M059J (cell line): ENCODE measurements at regions not wholly inside any gene's neighbourhood (a gene's known extent, or its start where the extent isn't known, plus 50 kb on each side); places are given as distances from the start of the nearest gene placed in this dataset.
"Not testable (repeated sequence)": the region's sequence is repeated elsewhere in the genome, so short reads cannot be mapped to it uniquely, and the experiment has no call there.

Source experiments
- DNase-seq: peaks from one replicate; pipeline ENCODE4 v3.0.0-alpha.2; 2012; ENCODE audit warnings: low read depth

DNA sequence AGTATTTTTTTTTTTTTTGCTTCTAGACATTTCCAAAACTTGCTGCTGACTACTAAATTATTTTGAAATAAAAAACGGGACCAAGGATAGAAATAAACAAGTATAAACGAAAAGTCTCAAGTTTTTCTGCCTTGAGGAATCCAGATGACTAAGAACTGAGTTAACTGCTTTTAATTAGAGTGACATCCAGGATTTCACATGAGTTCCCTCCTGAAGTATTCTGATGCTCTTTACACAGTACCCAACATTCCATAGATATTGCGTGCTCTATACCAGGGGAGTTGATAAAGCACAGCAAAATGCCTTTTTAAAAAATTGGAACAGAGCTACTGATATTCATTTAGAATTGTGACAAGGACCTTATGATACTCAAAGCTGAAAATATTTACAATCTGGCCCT, 618.0 kb downstream of the CCDC85A start:
- peak; percentile 72 for DNase-seq

DNA sequence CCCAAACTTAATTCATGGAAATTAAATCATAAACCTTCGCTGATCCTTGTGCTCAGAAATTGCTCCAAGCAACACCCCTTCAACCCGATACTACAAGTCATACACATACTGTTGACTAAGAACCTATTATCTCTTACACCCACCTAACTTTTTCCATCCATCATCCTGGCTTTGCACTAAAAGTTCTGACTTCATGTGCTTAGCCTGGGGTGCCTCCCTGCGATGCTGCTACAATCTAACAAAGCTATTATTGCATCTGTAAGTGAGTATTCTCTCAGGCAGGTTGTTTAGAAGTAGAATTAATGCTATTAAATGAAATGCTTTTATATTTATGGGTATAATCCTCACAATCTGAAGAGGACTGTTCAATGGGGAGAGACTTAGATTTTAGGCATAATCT, 619.8 kb downstream of the CCDC85A start:
- DNase-seq: no peak

DNA sequence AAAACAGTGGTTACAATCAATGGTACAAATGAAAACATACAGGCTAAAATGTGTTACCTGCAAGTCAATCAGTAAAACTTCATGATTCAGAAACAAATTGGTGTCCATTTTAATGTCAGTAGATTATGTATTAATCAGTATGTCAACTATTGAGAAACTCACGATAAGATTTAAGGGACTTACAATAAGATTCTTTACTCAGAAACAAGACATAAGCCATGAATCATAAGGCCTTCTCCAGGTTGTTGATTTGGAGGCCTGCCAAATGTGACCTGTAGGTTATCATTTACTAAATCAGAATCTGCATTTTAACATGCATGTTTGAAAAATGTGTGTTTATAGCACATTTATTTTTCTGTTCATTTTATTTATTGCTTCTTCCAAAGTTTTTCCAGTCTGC, 623.1 kb downstream of the CCDC85A start:
- DNase-seq: peak; percentile 48

- no peak for DNase-seq
These were observed 624.1 kb downstream of the CCDC85A start for GRCh38 chr2:56807861-56808260.

- peak; percentile 22 for DNase-seq
These were observed 627.6 kb downstream of the CCDC85A start for GRCh38 chr2:56811401-56811800.

GRCh38 chr2:56812432-56812831, 628.6 kb downstream of the CCDC85A start:
- DNase-seq: no peak

DNA sequence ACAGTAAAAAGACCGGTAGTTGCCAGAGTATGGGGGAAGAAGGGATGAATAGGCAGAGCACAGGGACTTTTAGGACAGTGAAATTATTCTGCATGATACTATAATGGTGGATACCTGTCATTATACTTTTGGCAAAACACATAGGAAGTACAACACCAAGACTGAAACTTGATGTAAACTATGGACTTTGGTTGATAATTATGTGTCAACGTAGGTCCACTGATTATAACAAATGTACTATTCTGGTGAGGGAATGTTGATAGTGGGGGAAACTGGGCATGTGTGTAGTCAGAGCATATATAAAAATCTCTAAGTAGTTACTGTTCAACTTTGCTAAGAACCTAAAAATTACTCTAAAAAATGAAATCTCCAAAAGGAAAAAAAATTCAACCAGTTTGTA, 629.7 kb downstream of the CCDC85A start:
- no peak for DNase-seq

DNA sequence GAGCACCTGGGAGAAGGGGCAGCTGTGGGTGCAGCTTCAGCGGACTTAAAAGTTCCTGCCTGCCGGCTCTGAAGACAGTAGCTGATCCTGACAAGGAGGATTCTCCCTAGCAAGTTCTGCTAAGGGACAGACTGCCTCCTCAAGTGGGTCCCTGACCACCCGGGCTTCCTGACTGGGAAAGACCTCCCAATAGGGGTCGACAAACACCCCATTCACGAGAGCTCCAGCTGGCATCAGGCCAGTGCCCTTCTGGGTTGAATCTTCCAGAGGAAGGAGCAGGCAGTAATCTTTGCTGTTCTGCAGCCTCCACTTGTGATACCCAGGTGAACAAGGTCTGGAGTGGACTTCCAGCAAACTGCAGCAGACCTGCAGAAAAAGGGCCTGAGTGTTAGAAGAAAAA, 632.9 kb downstream of the CCDC85A start:
- no peak for DNase-seq

DNA sequence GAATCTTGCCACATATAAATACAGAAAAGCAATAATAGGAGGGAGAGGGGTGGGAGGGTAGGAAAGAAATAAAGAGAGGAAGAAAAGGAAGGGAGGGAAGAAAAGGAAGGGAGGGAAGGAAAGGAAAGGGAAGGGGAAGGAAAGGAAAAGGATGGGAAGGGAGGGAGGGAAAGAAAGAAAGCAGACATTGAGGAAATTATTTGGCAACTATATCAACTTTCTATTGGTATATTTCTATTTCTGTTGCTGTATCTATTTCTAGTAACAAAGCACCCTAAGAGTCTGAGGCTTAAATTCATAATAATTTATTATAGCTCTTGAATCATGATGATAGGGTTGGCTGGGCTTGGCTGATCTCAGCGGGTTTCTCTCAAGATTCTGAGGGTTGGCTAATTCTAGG, 648.0 kb downstream of the CCDC85A start:
- DNase-seq: no peak

- no peak for DNase-seq
These were observed 650.9 kb downstream of the CCDC85A start for GRCh38 chr2:56834686-56835085.

DNA sequence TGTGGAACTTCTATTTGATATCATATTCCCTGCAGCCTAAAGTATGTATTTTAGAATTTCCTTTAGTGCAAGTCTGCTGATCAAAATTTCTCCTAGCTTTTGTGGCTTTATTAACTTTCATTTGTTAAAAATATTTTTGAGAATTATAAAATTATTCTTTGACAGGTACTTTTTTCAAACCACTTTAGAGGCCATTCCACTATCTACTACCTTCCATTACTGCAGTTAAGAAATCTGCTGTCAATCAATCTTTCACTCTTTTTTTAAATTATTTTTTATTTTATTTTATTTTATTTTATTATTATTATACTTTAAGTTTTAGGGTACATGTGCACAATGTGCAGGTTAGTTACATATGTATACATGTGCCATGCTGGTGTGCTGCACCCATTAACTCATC, 656.2 kb downstream of the CCDC85A start:
- DNase-seq: not testable (repeated sequence)

DNA sequence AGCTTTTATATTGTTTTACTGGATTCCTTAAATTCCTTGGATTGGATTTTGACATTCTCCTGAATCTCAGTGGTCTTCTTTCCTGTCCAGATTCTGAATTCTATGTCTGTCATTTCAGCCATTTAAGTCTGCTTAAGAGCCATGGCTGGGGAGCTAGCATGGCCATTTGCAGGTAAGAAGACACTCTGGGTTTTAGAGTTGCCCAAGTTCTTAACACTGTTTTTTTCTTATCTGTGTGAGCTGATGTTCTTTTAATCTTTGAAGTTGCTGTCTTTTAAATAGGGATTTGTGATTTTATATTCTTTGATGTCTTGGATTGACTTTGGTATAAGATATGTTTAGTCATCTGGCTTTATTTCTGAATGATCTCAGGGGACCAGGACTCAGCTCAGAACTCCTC, 677.2 kb downstream of the CCDC85A start:
- no peak for DNase-seq

DNA sequence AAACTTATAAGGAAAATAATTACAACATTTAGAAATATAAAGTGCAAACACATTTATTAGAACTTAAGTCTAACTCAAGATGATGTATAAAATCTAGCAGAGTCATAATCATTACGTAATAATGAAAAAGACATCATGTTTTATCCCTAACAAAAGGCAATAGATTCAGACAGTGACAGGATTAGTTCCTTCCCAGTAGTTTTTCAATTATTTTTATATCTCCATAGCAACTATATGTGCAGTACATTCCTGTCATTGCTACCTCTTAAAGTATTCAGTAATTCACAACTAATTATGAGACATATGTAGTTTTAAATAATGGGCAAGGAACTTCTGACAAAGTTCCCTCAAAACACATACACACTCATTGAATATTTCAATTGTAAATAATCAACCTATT, 687.9 kb downstream of the CCDC85A start:
- DNase-seq: no peak

GRCh38 chr2:56874717-56875116, 690.9 kb downstream of the CCDC85A start:
- DNase-seq: no peak

GRCh38 chr2:56889738-56890137, 705.9 kb downstream of the CCDC85A start:
- DNase-seq: no peak

- DNase-seq: peak; percentile 60
These were observed 708.6 kb downstream of the CCDC85A start for GRCh38 chr2:56892382-56892781.

GRCh38 chr2:56898986-56899385, 715.2 kb downstream of the CCDC85A start:
- DNase-seq: no peak

DNA sequence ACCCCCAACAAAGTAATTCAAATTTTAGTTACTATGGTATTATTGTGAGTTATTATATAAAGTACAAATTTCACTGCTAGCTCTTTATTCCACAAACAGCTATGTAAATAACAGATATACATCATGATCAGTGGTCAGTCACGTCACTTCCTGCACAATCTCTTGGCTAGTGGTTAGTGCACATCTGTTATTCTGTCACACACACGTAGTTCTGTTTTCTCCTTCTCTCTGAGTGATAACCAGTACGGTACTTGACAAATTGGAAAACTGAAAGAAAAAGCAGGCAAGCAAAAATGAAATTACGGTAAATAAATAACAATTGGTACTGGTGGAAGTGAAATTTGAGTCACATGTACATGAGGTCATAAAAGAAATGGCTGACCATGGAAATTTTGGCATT, 728.7 kb downstream of the CCDC85A start:
- DNase-seq: peak; percentile 3

- DNase-seq: peak; percentile 2
These were observed 735.0 kb downstream of the CCDC85A start for GRCh38 chr2:56918790-56919189.

GRCh38 chr2:56933976-56934375, 750.2 kb downstream of the CCDC85A start:
- no peak for DNase-seq

DNA sequence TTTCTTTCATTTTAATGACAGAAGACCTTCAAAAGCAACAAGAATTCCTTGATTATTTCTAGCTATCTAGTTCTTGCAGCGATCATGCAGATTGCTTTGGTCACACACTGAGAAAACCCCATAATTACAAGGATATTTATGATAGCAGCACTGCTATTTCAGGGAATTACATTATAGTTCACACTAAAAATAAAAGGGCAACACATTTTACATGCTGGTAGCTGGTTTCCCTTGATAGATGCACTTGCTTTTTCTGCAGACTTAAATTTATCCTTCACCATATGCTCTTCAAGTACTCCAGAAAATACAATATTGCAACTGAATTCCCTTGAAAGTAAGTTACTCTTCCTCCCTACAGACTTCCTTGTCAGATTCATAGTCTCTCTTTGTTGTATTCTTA, 751.1 kb downstream of the CCDC85A start:
- DNase-seq: no peak

GRCh38 chr2:56940054-56940453, 756.3 kb downstream of the CCDC85A start:
- no peak for DNase-seq

DNA sequence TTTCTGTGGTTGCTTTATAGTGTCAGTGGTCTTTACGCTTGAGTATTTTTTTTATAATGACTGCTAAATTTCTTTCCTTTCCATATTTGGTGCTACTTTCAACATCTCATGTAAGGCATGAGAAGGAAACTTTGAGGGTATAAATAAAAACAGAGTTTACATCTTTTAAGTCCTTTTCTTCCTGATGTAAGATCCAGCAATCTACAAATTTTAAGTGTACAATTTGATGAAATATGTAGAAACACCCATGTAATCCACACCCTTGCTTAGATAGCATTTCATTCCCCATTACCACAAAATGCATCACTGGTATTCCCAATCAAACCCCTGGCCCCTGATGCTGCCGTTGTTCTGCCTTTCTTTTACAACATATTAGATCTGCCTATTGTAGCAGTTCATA, 769.1 kb downstream of the CCDC85A start:
- DNase-seq: no peak

DNA sequence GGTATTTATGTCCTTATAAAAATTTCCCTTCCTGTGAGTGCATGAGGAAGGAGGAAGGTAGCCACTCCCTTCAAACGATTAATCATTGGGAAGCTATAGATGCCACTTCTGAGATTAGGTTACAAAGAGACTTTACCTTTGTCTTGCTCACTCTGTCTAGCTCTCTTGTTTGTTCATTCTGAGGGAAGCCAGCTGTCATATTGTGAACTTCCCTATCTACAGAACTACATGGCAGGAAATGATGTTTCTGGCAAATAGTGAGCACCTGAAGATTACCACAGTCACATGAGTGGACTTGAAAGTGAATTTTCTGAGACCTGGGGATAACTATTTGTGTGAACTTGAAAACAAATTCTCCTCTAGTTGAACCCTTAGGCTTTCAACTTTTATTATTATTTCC, 776.8 kb downstream of the CCDC85A start:
- DNase-seq: no peak

DNA sequence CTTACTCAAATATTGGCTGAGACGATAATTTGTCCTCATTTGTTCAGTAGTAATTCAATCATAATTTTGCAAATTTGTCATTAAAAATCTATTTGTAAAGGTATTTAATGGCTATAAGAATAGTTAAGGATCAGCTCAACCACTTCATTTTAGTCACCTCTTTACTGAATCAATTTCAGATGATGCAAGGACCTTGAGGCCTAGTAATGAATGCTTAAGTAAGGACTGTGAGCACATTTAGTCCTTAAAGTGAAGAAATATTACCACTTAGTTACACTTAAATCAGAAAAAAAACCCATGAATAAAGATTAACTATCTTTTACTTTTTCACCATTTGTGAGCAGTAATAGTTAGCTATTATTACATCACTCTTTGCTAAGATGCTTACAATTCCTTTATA, 778.9 kb downstream of the CCDC85A start:
- DNase-seq: no peak
